ENCODE measurements at regions not wholly inside any gene's neighbourhood (a gene's known extent, or its start where the extent isn't known, plus 50 kb on each side); places are given as distances from the start of the nearest gene placed in this dataset.

DNA sequence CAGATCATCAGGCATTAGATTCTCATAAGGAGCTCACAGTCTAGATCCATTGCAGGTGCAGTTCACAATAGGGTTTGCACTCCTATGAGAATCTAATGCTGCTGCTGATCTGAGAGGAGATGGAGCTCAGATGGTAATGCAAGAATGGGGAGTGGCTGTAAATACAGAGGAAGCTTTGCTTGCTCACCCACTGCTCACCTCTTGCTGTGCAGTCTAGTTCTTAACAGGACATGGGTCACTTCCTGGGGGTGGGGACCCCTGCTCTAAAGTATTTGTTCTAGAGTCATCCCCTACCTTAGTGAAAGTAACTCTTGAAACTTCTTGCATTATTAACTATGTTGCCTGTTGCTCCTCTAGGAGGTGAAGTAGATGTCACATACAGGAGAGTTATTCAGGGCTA is 171.3 kb upstream of the PARD3B start:
- no peak for DNase-seq (ENCODE audit: low spot score)
- TF ChIP-seq, protein P1, sequence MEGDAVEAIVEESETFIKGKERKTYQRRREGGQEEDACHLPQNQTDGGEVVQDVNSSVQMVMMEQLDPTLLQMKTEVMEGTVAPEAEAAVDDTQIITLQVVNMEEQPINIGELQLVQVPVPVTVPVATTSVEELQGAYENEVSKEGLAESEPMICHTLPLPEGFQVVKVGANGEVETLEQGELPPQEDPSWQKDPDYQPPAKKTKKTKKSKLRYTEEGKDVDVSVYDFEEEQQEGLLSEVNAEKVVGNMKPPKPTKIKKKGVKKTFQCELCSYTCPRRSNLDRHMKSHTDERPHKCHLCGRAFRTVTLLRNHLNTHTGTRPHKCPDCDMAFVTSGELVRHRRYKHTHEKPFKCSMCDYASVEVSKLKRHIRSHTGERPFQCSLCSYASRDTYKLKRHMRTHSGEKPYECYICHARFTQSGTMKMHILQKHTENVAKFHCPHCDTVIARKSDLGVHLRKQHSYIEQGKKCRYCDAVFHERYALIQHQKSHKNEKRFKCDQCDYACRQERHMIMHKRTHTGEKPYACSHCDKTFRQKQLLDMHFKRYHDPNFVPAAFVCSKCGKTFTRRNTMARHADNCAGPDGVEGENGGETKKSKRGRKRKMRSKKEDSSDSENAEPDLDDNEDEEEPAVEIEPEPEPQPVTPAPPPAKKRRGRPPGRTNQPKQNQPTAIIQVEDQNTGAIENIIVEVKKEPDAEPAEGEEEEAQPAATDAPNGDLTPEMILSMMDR (IDR thresholded peaks at IDR 0.05; ENCODE audit: extremely low read depth, missing control alignments): no peak

- TF ChIP-seq, protein P1 (IDR thresholded peaks at IDR 0.05; ENCODE audit: extremely low read depth, missing control alignments): no peak
- DNase-seq (ENCODE audit: low spot score): no peak
These were observed 165.0 kb upstream of the PARD3B start for GRCh38 chr2:204380141-204380881.

- DNase-seq (ENCODE audit: low spot score): no peak
These were observed 158.6 kb upstream of the PARD3B start for GRCh38 chr2:204386668-204387067.

GRCh38 chr2:204389120-204389519 is 156.2 kb upstream of the PARD3B start:
- TF ChIP-seq, protein P1 (IDR thresholded peaks at IDR 0.05; ENCODE audit: extremely low read depth, missing control alignments): no peak
- no peak for DNase-seq (ENCODE audit: low spot score)

More at GRCh38 chr2:204386668-204387067, 158.6 kb upstream of the PARD3B start:
- TF ChIP-seq, protein P1 (IDR thresholded peaks at IDR 0.05; ENCODE audit: extremely low read depth, missing control alignments): no peak

DNA sequence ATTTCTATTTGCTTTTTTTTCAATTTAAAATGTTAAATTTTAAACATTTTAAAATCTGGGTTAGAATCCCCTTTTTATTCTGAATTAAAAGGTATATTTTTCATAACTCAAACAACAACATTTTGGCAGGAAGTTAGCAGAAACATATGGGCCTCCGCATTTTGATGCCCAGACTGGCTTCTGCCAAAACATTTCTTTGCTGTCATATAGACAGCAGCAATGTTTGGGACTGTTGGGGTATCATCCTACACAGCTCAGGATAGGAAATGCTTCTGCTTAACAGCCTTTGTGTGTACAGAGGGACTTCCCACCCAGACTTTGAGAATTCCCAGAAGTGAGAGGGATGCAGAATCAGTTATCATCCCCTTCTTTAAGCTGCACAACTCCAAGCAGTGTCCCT is 155.4 kb upstream of the PARD3B start:
- no peak for DNase-seq (ENCODE audit: low spot score)
- TF ChIP-seq, protein P1 (IDR thresholded peaks at IDR 0.05; ENCODE audit: extremely low read depth, missing control alignments): no peak

GRCh38 chr2:204395539-204395938 is 149.7 kb upstream of the PARD3B start:
- no peak for DNase-seq (ENCODE audit: low spot score)
- TF ChIP-seq, protein P1 (IDR thresholded peaks at IDR 0.05; ENCODE audit: extremely low read depth, missing control alignments): no peak

GRCh38 chr2:204401114-204401513 is 144.2 kb upstream of the PARD3B start:
- no peak for DNase-seq (ENCODE audit: low spot score)
- TF ChIP-seq, protein P1 (IDR thresholded peaks at IDR 0.05; ENCODE audit: extremely low read depth, missing control alignments): no peak

Measured in GM20000 (cell line).